NT2/D1 (cell line): ENCODE measurements at regions not wholly inside any gene's neighbourhood (a gene's known extent, or its start where the extent isn't known, plus 50 kb on each side); places are given as distances from the start of the nearest gene placed in this dataset.

Experiments
- DNase-seq: peaks from one replicate; pipeline ENCODE4 v3.0.0-alpha.2; 2011; ENCODE audit warnings: low read depth, low spot score
- H3K27me3 ChIP-seq: 2 replicates; pipeline ENCODE4 v1.6.0; 2011; ENCODE audit warnings: mild to moderate bottlenecking; ENCODE audit not compliant: insufficient read length, insufficient read depth
- H3K36me3 ChIP-seq: 2 replicates; pipeline ENCODE4 v1.6.1; 2011; ENCODE audit warnings: mild to moderate bottlenecking, low read length, mixed read lengths; ENCODE audit not compliant: insufficient read depth, insufficient read length
- H3K4me1 ChIP-seq: 2 replicates; pipeline ENCODE4 v1.5.1; 2011; ENCODE audit not compliant: insufficient read depth, insufficient read length
- H3K4me3 ChIP-seq: 2 replicates; pipeline ENCODE4 v1.5.1; 2011; ENCODE audit warnings: low read depth; ENCODE audit not compliant: insufficient read length
- H3K9ac ChIP-seq: 2 replicates; pipeline ENCODE4 v1.6.0; 2011; ENCODE audit warnings: low read depth; ENCODE audit not compliant: insufficient read length
- H3K9me3 ChIP-seq: 2 replicates; pipeline ENCODE4 v1.5.1; 2011; ENCODE audit warnings: mild to moderate bottlenecking, low read length; ENCODE audit not compliant: insufficient read depth
- SUZ12 ChIP-seq: IDR thresholded peaks from 2 replicates; pipeline ENCODE4 v1.6.1; 2011; ENCODE audit not compliant: insufficient read length, insufficient read depth; ENCODE audit errors: extremely low read depth
- YY1 ChIP-seq: IDR thresholded peaks from 2 replicates; pipeline ENCODE4 v1.6.1; 2011; ENCODE audit not compliant: insufficient read length, insufficient read depth
- ZNF274 ChIP-seq: IDR thresholded peaks from 2 replicates; pipeline ENCODE4 v1.6.1; 2011; ENCODE audit warnings: mild to moderate bottlenecking, low read depth, low read length

DNA sequence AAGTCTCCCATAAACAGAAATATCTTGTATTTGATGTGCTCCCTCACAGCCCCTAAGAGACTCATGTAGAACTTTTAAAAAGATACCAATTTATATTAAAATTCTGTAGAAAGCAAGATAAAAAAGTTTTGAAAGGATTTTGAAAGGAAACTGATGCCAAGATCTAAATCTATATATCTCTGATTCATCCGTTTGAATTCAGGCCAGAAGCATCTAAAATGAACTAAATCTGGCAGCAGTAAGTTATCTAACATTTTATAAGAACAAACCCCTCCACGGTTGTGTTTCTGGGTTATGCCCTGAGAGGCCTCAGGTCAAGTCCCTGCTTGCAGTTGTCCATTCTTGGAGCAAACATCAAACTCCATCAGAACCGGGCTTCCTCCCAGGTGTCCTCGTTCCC lies 165.8 kb downstream of the FBXO15 start:
- no peak for DNase-seq
- no peak for TF ChIP-seq SUZ12
- no peak for TF ChIP-seq YY1
- no peak for TF ChIP-seq ZNF274
- H3K4me3 ChIP-seq, result no peak overlapping the region
- no peaks in the 10 kb centered on the region for H3K36me3 ChIP-seq
- no peaks in the 10 kb centered on the region for H3K27me3 ChIP-seq
- no peak overlapping the region for H3K9ac ChIP-seq
- H3K9me3 ChIP-seq, result no peaks in the 10 kb centered on the region
- no peaks in the 10 kb centered on the region for H3K4me1 ChIP-seq

DNA sequence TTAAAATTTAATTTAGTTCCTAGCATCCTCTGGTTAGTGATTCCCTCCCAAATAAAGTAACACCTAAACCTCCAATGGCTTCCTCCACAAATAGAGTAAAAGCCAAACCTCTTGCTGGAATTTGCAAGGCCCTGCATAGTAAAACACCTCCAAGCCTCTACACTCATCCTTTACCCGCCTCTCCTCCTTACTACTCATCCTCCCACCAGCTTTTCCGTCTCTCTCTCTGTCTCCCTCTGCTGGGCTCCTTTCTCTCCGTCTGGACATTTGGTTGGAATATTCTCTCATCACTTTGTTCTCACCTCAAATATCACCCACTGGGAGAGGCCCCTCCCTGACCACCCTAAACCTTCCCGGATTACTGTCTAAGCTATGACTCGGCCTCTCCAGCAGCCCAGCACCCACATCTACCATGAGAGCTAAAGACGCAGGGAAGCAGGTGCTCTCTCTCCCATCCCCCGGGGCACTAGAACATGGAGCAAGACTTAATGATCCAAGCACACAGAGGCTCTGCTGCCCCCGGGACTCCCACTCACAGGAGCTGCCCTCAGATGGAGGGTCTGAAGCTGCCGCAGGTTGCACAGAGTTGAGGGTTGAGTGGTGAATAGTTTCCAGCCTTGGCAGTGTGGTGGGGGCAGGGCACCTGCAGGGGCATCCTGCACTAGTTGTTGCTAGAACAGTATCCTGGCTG lies 167.2 kb downstream of the FBXO15 start:
- DNase-seq, result no peak
- Histone ChIP-seq H3K9ac (no peak overlapping the region), H3K4me1 (no peaks in the 10 kb centered on the region), H3K4me3 (no peak overlapping the region), H3K9me3 (no peaks in the 10 kb centered on the region), H3K36me3 (no peaks in the 10 kb centered on the region), H3K27me3 (no peaks in the 10 kb centered on the region)
- no peak for TF ChIP-seq SUZ12
- no peak for TF ChIP-seq ZNF274
- no peak for TF ChIP-seq YY1

- DNase-seq, result no peak
- H3K27me3 ChIP-seq, result no peaks in the 10 kb centered on the region
- H3K36me3 ChIP-seq, result no peaks in the 10 kb centered on the region
- H3K4me1 ChIP-seq, result no peaks in the 10 kb centered on the region
- no peaks in the 10 kb centered on the region for H3K9me3 ChIP-seq
- no peak overlapping the region for H3K4me3 ChIP-seq
- no peak overlapping the region for H3K9ac ChIP-seq
- no peak for TF ChIP-seq SUZ12
- TF ChIP-seq ZNF274, result no peak
- TF ChIP-seq YY1, result no peak
These were observed 167.9 kb downstream of the FBXO15 start for GRCh38 chr18:73979742-73980141.

- H3K9ac ChIP-seq, result no peak overlapping the region
- no peaks in the 10 kb centered on the region for H3K36me3 ChIP-seq
- DNase-seq, result no peak
- no peak overlapping the region for H3K4me3 ChIP-seq
- no peaks in the 10 kb centered on the region for H3K4me1 ChIP-seq
- no peaks in the 10 kb centered on the region for H3K27me3 ChIP-seq
- no peaks in the 10 kb centered on the region for H3K9me3 ChIP-seq
- TF ChIP-seq SUZ12 (no peak), YY1 (no peak), ZNF274 (no peak)
These were observed 171.2 kb downstream of the FBXO15 start for GRCh38 chr18:73976433-73976832.

- no peak for DNase-seq
- Histone ChIP-seq H3K9me3 (no peaks in the 10 kb centered on the region), H3K36me3 (no peaks in the 10 kb centered on the region), H3K9ac (no peak overlapping the region), H3K27me3 (no peaks in the 10 kb centered on the region), H3K4me1 (no peaks in the 10 kb centered on the region), H3K4me3 (no peak overlapping the region)
- no peak for TF ChIP-seq SUZ12
- TF ChIP-seq ZNF274, result no peak
- no peak for TF ChIP-seq YY1
These were observed 172.4 kb downstream of the FBXO15 start for GRCh38 chr18:73975266-73975665.

DNA sequence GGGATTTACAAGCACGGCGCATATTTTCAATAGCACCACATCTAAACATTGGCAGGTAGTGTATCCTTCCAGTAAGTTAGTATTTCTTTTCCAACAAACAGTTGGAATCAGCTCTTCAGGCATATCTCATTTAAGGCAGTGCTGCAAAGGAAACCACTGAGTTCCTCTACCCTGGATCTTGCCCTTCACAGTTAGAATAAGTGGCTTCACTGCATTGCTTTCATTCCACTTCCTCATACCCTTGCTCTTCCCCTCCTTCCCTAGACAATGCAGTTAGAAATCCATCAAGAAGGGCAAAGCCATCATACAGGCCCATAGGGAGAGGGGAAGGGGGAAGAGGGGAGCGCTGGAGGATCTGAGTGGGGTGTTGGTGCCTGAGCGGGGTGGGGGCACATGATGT lies 173.7 kb downstream of the FBXO15 start:
- TF ChIP-seq SUZ12 (no peak), YY1 (no peak), ZNF274 (no peak)
- H3K9ac ChIP-seq, result no peak overlapping the region
- H3K4me1 ChIP-seq, result no peaks in the 10 kb centered on the region
- H3K9me3 ChIP-seq, result no peaks in the 10 kb centered on the region
- H3K4me3 ChIP-seq, result no peak overlapping the region
- DNase-seq, result no peak
- no peaks in the 10 kb centered on the region for H3K36me3 ChIP-seq
- no peaks in the 10 kb centered on the region for H3K27me3 ChIP-seq

- Histone ChIP-seq H3K9ac (no peak overlapping the region), H3K4me1 (no peaks in the 10 kb centered on the region), H3K27me3 (no peaks in the 10 kb centered on the region), H3K9me3 (no peaks in the 10 kb centered on the region; the same call in 1 of the 2 replicates), H3K36me3 (no peaks in the 10 kb centered on the region), H3K4me3 (no peak overlapping the region)
- TF ChIP-seq YY1 (no peak), SUZ12 (no peak), ZNF274 (no peak)
- DNase-seq, result no peak
These were observed 180.7 kb downstream of the FBXO15 start for GRCh38 chr18:73966954-73967353.
